Keratinocyte (primary cell): ENCODE measurements at regions not wholly inside any gene's neighbourhood (a gene's known extent, or its start where the extent isn't known, plus 50 kb on each side); places are given as distances from the start of the nearest gene placed in this dataset.

ENCODE experiments used
- DNase-seq: peaks from one replicate; pipeline ENCODE4 v3.0.0-alpha.2; 2011; ENCODE audit warnings: low read depth, missing footprints, low spot score
- FAIRE-seq: peaks from 2 replicates; lab custom pipeline; 2011; peaks lifted over from hg19 to GRCh38; lab: Jason Lieb, UNC
- H2AFZ ChIP-seq: 2 replicates; pipeline ENCODE4 v1.6.0; 2012; ENCODE audit warnings: low read length, control low read depth, inconsistent platforms; ENCODE audit not compliant: control insufficient read depth
- H3K27ac ChIP-seq: 2 replicates; pipeline ENCODE4 v1.5.1; 2011; ENCODE audit warnings: low read length; ENCODE audit not compliant: control insufficient read depth, insufficient read depth
- H3K27me3 ChIP-seq: 3 replicates; pipeline ENCODE4 v1.6.0; 2011; ENCODE audit warnings: low read length; ENCODE audit not compliant: control insufficient read depth, insufficient read depth; ENCODE audit errors: extremely low read depth
- H3K36me3 ChIP-seq, 2 experiments: 2 replicates in 1 of 2; 3 replicates in 1 of 2; pipeline ENCODE4 v1.5.1; 2011; ENCODE audit warnings: low read length in 2 of 2, mild to moderate bottlenecking in 1 of 2; ENCODE audit not compliant: control insufficient read depth in 2 of 2, insufficient read depth in 2 of 2; ENCODE audit errors: extremely low read depth in 1 of 2
- H3K4me1 ChIP-seq: 3 replicates; pipeline ENCODE4 v1.5.1; 2011; ENCODE audit warnings: low read length; ENCODE audit not compliant: control insufficient read depth, insufficient read depth; ENCODE audit errors: extremely low read depth
- H3K4me2 ChIP-seq: 3 replicates; pipeline ENCODE4 v1.6.0; 2011; ENCODE audit warnings: low read depth, low read length; ENCODE audit not compliant: control insufficient read depth, insufficient read depth; ENCODE audit errors: extremely low read depth
- H3K4me3 ChIP-seq, 3 experiments: fragments of 200-600 bp in 1 of 3; sonication (generic) in 1 of 3; 2 replicates in 2 of 3; 3 replicates in 1 of 3; pipeline ENCODE4 v1.5.1; 2011 to 2016; ENCODE audit warnings: low read length in 3 of 3, mild to moderate bottlenecking in 3 of 3, control low read depth in 2 of 3, inconsistent platforms in 1 of 3, low read depth in 1 of 3, mixed read lengths in 1 of 3, mixed run types in 1 of 3, moderate library complexity in 1 of 3; ENCODE audit not compliant: control insufficient read depth in 2 of 3, insufficient read depth in 2 of 3; ENCODE audit errors: extremely low read depth in 1 of 3
- H3K79me2 ChIP-seq: 2 replicates; pipeline ENCODE4 v1.6.0; 2012; ENCODE audit warnings: low read length; ENCODE audit not compliant: control insufficient read depth, insufficient read depth
- H3K9ac ChIP-seq: 3 replicates; pipeline ENCODE4 v1.6.0; 2011; ENCODE audit warnings: low read length; ENCODE audit not compliant: control insufficient read depth, insufficient read depth; ENCODE audit errors: extremely low read depth
- H3K9me1 ChIP-seq: 3 replicates; pipeline ENCODE4 v1.6.0; 2011; ENCODE audit warnings: low read length; ENCODE audit not compliant: control insufficient read depth, insufficient read depth; ENCODE audit errors: extremely low read depth
- H3K9me3 ChIP-seq: 2 replicates; pipeline ENCODE4 v1.5.1; 2012; ENCODE audit warnings: low read depth, low read length; ENCODE audit not compliant: control insufficient read depth
- H4K20me1 ChIP-seq: 3 replicates; pipeline ENCODE4 v1.6.0; 2011; ENCODE audit warnings: low read length; ENCODE audit not compliant: control insufficient read depth, insufficient read depth; ENCODE audit errors: extremely low read depth
- EZH2 ChIP-seq: IDR thresholded peaks from one replicate; pipeline ENCODE4 v1.6.1; 2012; ENCODE audit warnings: inconsistent platforms, mild to moderate bottlenecking, low read length, moderate library complexity
- dilution Hi-C: fragments of 300-500 bp; cut with MboI; formaldehyde crosslinking; loops from one replicate; pipeline ENCODE4 v1.7.0; 2020; ENCODE audit warnings: low sequenced_read_pairs; ENCODE audit not compliant: extremely low pct_ligation_motif_present
- TF ChIP-seq, protein P1 (sequence below), 3 experiments: IDR thresholded peaks in 1 of 3; conservative IDR thresholded peaks in 1 of 3; optimal IDR thresholded peaks in 1 of 3; 2 replicates in 2 of 3; 3 replicates in 1 of 3; pipeline versions ENCODE3 to v1.5.1; 2011; ENCODE audit warnings: low read length in 3 of 3, mild to moderate bottlenecking in 3 of 3, moderate library complexity in 2 of 3, control low read depth in 1 of 3, inconsistent platforms in 1 of 3; ENCODE audit not compliant: insufficient read depth in 2 of 3; ENCODE audit errors: extremely low read depth in 1 of 3

DNA sequence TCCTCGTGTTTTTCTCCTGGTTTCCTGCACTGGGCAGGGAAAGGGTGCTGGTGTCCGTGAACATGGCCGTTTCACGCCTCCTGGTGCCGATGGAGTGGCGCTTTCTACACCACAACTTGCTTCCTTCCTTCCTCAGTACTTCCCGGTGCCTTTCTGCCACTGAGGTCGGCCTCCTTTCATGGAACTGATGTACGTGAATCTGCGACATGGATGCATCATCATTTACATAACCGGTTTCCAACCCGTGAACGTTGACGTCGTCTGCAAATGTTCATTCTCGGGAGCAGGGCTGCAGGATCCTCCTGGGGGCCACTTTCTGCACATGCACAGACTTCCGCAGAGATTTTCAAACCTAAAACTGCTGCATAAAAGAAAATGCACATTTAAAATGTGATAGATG is 474.4 kb downstream of the BRD1 start:
- Histone ChIP-seq H3K27me3 (no peaks in the 10 kb centered on the region), H3K9ac (no peak overlapping the region), H2AFZ (no peak overlapping the region), H3K4me3 (no peak overlapping the region), H3K9me3 (peaks cover 19% of the 10 kb centered on the region), H3K9me1 (no peaks in the 10 kb centered on the region), H4K20me1 (no peaks in the 10 kb centered on the region), H3K4me2 (no peak overlapping the region), H3K36me3 (no peaks in the 10 kb centered on the region), H3K4me1 (no peaks in the 10 kb centered on the region), H3K27ac (no peak overlapping the region), H3K79me2 (no peaks in the 10 kb centered on the region)
- no peak for TF ChIP-seq EZH2
- TF ChIP-seq, protein P1, sequence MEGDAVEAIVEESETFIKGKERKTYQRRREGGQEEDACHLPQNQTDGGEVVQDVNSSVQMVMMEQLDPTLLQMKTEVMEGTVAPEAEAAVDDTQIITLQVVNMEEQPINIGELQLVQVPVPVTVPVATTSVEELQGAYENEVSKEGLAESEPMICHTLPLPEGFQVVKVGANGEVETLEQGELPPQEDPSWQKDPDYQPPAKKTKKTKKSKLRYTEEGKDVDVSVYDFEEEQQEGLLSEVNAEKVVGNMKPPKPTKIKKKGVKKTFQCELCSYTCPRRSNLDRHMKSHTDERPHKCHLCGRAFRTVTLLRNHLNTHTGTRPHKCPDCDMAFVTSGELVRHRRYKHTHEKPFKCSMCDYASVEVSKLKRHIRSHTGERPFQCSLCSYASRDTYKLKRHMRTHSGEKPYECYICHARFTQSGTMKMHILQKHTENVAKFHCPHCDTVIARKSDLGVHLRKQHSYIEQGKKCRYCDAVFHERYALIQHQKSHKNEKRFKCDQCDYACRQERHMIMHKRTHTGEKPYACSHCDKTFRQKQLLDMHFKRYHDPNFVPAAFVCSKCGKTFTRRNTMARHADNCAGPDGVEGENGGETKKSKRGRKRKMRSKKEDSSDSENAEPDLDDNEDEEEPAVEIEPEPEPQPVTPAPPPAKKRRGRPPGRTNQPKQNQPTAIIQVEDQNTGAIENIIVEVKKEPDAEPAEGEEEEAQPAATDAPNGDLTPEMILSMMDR (optimal IDR thresholded peaks at IDR 0.05 in 1 of 3, IDR thresholded peaks at IDR 0.05 in 1 of 3, conservative IDR thresholded peaks at IDR 0.05 in 1 of 3; ENCODE audit: extremely low read depth in 1 of 3, insufficient read depth in 2 of 3, low read length in 3 of 3), result no peak
- dilution Hi-C loops, result no loop called here
- no peak for DNase-seq
- no peak for FAIRE-seq

DNA sequence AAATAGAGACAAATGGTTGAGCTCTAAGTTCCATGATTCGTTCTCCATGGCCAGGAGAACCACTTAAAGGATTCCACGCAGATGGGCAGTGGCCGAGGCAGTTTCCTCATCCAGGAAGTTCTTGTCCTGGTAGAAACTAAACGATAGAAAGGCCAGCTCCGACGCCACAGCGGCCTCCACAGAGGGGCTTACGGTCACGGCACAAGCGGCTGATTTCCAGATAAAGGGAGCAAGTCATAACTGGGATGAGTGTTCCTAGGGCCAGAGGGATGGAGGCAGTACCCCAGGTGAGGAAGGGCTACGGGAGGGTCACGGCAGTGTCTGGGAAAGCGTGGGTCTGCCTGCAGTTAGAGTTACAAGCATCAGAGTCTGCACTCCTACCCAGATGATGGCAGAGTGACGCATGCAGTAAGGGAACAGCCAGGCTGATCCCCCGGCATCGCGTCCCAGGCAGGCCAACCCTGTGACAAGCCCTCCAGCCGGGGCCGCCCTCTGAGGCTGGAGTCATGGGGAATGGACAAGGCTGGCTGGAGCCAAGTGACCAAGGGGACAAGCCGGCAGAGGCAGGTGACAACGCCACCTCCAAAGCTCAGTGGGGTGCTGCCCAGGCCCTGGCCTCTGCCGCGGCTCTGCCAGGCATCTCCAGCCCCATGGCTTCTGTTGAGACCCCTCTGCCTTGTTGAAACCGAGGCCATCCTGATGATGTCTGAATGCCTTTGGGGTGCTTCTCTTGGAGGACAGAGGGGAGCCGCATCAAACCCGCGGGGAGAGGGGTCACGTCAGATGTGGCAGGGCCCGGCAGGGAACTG is 475.1 kb downstream of the BRD1 start:
- dilution Hi-C loops, result no loop called here
- Histone ChIP-seq H3K27ac (no peak overlapping the region), H3K4me1 (no peaks in the 10 kb centered on the region), H3K9me1 (no peaks in the 10 kb centered on the region), H3K9me3 (peaks cover 19% of the 10 kb centered on the region), H4K20me1 (no peaks in the 10 kb centered on the region), H3K9ac (no peak overlapping the region), H2AFZ (no peak overlapping the region), H3K4me3 (no peak overlapping the region), H3K4me2 (no peak overlapping the region), H3K27me3 (no peaks in the 10 kb centered on the region), H3K79me2 (no peaks in the 10 kb centered on the region), H3K36me3 (no peaks in the 10 kb centered on the region)
- TF ChIP-seq, protein P1 (optimal IDR thresholded peaks at IDR 0.05 in 1 of 3, IDR thresholded peaks at IDR 0.05 in 1 of 3, conservative IDR thresholded peaks at IDR 0.05 in 1 of 3; ENCODE audit: extremely low read depth in 1 of 3, insufficient read depth in 2 of 3, low read length in 3 of 3), result no peak
- no peak for TF ChIP-seq EZH2
- FAIRE-seq, result no peak
- no peak for DNase-seq
